Choroid plexus epithelial cell (primary cell): ENCODE measurements at regions not wholly inside any gene's neighbourhood (a gene's known extent, or its start where the extent isn't known, plus 50 kb on each side); places are given as distances from the start of the nearest gene placed in this dataset.

Experiments
- DNase-seq: peaks from one replicate; pipeline ENCODE4 v3.0.0-alpha.2; 2010; ENCODE audit warnings: low read depth
- H3K4me3 ChIP-seq: 2 replicates; pipeline ENCODE4 v1.5.1; 2011; ENCODE audit warnings: low read depth, mild to moderate bottlenecking, control low read depth, low read length, moderate library complexity
- CTCF ChIP-seq: conservative IDR thresholded peaks from 2 replicates; pipeline ENCODE4 v1.5.1; 2011; ENCODE audit warnings: low read depth, mild to moderate bottlenecking, control low read depth, inconsistent platforms, low read length, moderate library complexity

GRCh38 chr10:21195252-21195651, 298.1 kb upstream of the NEBL start:
- no peak overlapping the region for H3K4me3 ChIP-seq
- no peak for TF ChIP-seq CTCF
- peak; percentile 70 for DNase-seq

GRCh38 chr10:21194510-21194993, 297.4 kb upstream of the NEBL start:
- H3K4me3 ChIP-seq, result no peak overlapping the region
- DNase-seq, result peak; percentile 81
- TF ChIP-seq CTCF, result no peak

GRCh38 chr10:21193196-21193595, 296.1 kb upstream of the NEBL start:
- DNase-seq, result peak; percentile 67
- TF ChIP-seq CTCF, result no peak
- H3K4me3 ChIP-seq, result no peak overlapping the region

GRCh38 chr10:21191512-21191911, 294.4 kb upstream of the NEBL start:
- H3K4me3 ChIP-seq, result no peak overlapping the region
- DNase-seq, result no peak
- no peak for TF ChIP-seq CTCF

GRCh38 chr10:21184984-21185383, 287.9 kb upstream of the NEBL start:
- H3K4me3 ChIP-seq, result no peak overlapping the region
- no peak for DNase-seq
- no peak for TF ChIP-seq CTCF

- H3K4me3 ChIP-seq, result no peak overlapping the region
- peak; percentile 86 for DNase-seq
- no peak for TF ChIP-seq CTCF
Observed at GRCh38 chr10:21184216-21184615, 287.1 kb upstream of the NEBL start.

GRCh38 chr10:21183025-21183424, 285.9 kb upstream of the NEBL start:
- H3K4me3 ChIP-seq, result no peak overlapping the region
- DNase-seq, result peak; percentile 38
- TF ChIP-seq CTCF, result no peak
